Calu3 (cell line): ENCODE measurements at regions not wholly inside any gene's neighbourhood (a gene's known extent, or its start where the extent isn't known, plus 50 kb on each side); places are given as distances from the start of the nearest gene placed in this dataset.

Source experiments
- BruUV-seq: library from RNA; stranded (reverse); fragments of 400-500 nt; replicated peaks from 2 replicates; lab custom pipeline; 2021; lab: Mats Ljungman, UMichigan
- CTCF ChIA-PET: fragments of 300-600 bp; sonication (Branson Sonifier 250); formaldehyde crosslinking; loops from one replicate; lab custom pipeline; 2022; ENCODE audit warnings: antibody characterized with exemption; lab: Charles Lee
- DNase-seq: peaks from one replicate; pipeline ENCODE4 v3.0.0; 2022
- H3K27ac Mint-ChIP-seq: one replicate; pipeline ENCODE4 v1.8.0; 2022; ENCODE audit warnings: mixed read lengths; ENCODE audit not compliant: unreplicated experiment
- H3K27me3 Mint-ChIP-seq: one replicate; pipeline ENCODE4 v1.8.0; 2022; ENCODE audit warnings: mixed read lengths; ENCODE audit not compliant: unreplicated experiment
- H3K36me3 Mint-ChIP-seq: one replicate; pipeline ENCODE4 v1.8.0; 2022; ENCODE audit warnings: mild to moderate bottlenecking, moderate library complexity, mixed read lengths; ENCODE audit not compliant: insufficient read depth, unreplicated experiment
- H3K4me1 Mint-ChIP-seq: one replicate; pipeline ENCODE4 v1.8.0; 2022; ENCODE audit warnings: mild to moderate bottlenecking, low read depth, mixed read lengths; ENCODE audit not compliant: unreplicated experiment
- H3K4me3 Mint-ChIP-seq: one replicate; pipeline ENCODE4 v1.8.0; 2022; ENCODE audit warnings: mild to moderate bottlenecking, low read depth, moderate library complexity, mixed read lengths; ENCODE audit not compliant: unreplicated experiment
- H3K9me3 Mint-ChIP-seq: one replicate; pipeline ENCODE4 v1.8.0; 2022; ENCODE audit warnings: low read depth, mixed read lengths; ENCODE audit not compliant: unreplicated experiment
- intact Hi-C: fragments of 100-400 bp; cut with micrococcal nuclease; formaldehyde crosslinking; loops from one replicate; pipeline ENCODE4 v1.10.0; 2022; ENCODE audit not compliant: unreplicated experiment
- TF ChIP-seq, protein P1 (sequence below): fragments of 200-600 bp; IDR thresholded peaks from one replicate; pipeline ENCODE4 v1.8.0; 2022; ENCODE audit warnings: antibody characterized with exemption; ENCODE audit not compliant: unreplicated experiment

DNA sequence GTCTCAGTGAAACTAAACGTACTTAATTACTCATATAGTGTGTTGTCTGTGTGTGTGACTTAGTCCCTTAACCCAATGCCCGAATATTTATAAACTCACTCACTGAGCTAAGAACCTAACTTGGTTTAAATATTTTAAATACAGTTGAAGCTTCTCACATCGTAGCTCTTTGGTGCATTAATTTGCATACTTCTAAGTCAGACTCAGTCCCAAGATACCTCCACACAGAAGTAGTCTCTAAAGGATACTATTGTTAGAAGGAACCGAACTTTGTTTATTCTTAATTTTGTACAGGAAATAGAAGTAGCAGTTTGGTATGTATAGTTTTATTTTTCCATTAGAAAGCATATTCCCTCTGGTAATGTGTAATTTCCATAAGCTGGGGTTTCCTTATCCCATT lies 54.0 kb upstream of the NKAP start:
- Mint-ChIP-seq H3K4me1 (peaks cover 8% of the 10 kb centered on the region), H3K4me3 (no peak overlapping the region), H3K27me3 (peaks cover 94% of the 10 kb centered on the region), H3K36me3 (peaks cover 4% of the 10 kb centered on the region), H3K9me3 (no peaks in the 10 kb centered on the region), H3K27ac (no peak overlapping the region)
- intact Hi-C loops: no loop called here
- CTCF ChIA-PET: no interaction called here
- BruUV-seq: no TSS peak
- TF ChIP-seq, protein P1, sequence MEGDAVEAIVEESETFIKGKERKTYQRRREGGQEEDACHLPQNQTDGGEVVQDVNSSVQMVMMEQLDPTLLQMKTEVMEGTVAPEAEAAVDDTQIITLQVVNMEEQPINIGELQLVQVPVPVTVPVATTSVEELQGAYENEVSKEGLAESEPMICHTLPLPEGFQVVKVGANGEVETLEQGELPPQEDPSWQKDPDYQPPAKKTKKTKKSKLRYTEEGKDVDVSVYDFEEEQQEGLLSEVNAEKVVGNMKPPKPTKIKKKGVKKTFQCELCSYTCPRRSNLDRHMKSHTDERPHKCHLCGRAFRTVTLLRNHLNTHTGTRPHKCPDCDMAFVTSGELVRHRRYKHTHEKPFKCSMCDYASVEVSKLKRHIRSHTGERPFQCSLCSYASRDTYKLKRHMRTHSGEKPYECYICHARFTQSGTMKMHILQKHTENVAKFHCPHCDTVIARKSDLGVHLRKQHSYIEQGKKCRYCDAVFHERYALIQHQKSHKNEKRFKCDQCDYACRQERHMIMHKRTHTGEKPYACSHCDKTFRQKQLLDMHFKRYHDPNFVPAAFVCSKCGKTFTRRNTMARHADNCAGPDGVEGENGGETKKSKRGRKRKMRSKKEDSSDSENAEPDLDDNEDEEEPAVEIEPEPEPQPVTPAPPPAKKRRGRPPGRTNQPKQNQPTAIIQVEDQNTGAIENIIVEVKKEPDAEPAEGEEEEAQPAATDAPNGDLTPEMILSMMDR: no peak
- DNase-seq: no peak

DNA sequence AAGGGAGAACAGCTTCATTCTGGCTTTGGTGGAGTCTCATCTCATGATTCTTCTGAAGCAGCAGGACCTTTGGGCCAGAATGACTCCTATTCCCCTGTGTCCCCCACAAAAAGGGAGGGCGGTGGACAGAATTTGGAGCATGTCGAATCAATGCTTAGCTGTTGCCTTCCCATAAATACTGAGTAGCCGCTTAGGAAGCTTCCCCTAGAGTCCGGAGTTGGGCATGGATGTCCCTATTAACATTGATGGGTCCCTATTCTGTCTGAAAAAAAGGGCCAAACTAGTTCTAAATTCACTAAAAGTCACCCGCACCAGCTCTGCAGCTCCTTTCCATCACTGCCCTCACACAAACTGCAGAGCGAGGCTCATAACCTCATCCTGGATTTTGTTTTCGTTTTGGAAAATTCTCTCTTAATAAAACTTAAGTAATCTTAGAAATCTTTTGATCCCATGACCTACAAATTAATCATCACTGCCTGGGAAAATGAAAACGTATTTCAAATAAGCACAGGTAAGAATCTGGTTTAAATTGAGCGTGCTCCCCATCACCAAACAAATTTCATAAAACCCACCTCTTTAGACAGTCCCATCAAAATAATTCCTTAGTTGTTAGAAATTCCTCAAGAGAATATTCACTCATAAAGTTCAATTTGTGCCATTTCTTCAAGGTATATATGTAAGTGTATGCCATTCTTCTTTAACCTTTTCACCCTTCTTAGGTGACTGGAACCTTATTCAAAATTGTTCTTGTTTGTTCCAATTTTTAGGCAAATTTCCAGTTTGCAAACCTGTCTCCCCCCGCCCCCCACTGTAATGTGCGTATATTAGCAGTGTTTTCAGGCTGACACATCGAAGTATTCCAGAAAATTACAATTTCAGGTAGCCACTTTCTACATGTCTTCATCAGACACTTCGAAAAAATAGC lies 53.3 kb upstream of the NKAP start:
- H3K27me3 Mint-ChIP-seq: peaks cover 94% of the 10 kb centered on the region
- BruUV-seq: no TSS peak
- H3K9me3 Mint-ChIP-seq: no peaks in the 10 kb centered on the region
- no peak overlapping the region for H3K27ac Mint-ChIP-seq
- H3K4me3 Mint-ChIP-seq: no peak overlapping the region
- intact Hi-C loops: no loop called here
- no peak for DNase-seq
- CTCF ChIA-PET: no interaction called here
- TF ChIP-seq, protein P1: no peak
- H3K4me1 Mint-ChIP-seq: peaks cover 8% of the 10 kb centered on the region
- H3K36me3 Mint-ChIP-seq: peaks cover 4% of the 10 kb centered on the region

DNA sequence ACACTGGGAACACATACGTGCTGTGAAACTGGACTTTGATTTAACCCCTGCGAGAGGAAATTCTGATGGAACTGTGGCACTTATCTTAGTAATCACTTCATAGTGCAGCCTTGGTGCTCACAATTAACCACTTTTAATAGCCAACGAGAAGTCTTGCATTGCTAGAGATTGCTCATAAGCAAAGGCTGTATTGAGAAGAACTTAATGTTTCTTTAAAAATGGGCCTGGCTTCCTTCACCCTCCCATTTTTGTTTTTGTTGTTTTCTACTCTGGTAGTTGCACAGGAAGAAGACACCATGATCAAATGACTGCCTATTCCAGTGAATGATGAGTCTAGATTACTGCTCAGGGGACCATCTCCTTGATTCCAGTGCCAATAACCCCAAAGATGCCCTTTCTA lies 52.5 kb upstream of the NKAP start:
- peaks cover 8% of the 10 kb centered on the region for H3K4me1 Mint-ChIP-seq
- BruUV-seq: no TSS peak
- no peak overlapping the region for H3K27ac Mint-ChIP-seq
- H3K4me3 Mint-ChIP-seq: no peak overlapping the region
- TF ChIP-seq, protein P1: no peak
- no peaks in the 10 kb centered on the region for H3K9me3 Mint-ChIP-seq
- CTCF ChIA-PET: no interaction called here
- peaks cover 94% of the 10 kb centered on the region for H3K27me3 Mint-ChIP-seq
- no peak for DNase-seq
- intact Hi-C loops: no loop called here
- peaks cover 4% of the 10 kb centered on the region for H3K36me3 Mint-ChIP-seq
